Left kidney (tissue), 1 donor: ENCODE measurements at regions not wholly inside any gene's neighbourhood (a gene's known extent, or its start where the extent isn't known, plus 50 kb on each side); places are given as distances from the start of the nearest gene placed in this dataset.

Experiments used
- DNase-seq: peaks from one replicate; pipeline ENCODE4 v3.0.0-alpha.2; 2013

- no peak for DNase-seq
These were observed 455.7 kb upstream of the THBS1 start for GRCh38 chr15:39125226-39125625.

- DNase-seq, result no peak
These were observed 455.0 kb upstream of the THBS1 start for GRCh38 chr15:39125904-39126303.

- DNase-seq, result no peak
These were observed 453.6 kb upstream of the THBS1 start for GRCh38 chr15:39127151-39127790.

- DNase-seq, result no peak
These were observed 452.8 kb upstream of the THBS1 start for GRCh38 chr15:39127925-39128617.

GRCh38 chr15:39128746-39129145, 452.1 kb upstream of the THBS1 start:
- no peak for DNase-seq

GRCh38 chr15:39130556-39131379, 450.1 kb upstream of the THBS1 start:
- no peak for DNase-seq

GRCh38 chr15:39131609-39132008, 449.3 kb upstream of the THBS1 start:
- DNase-seq, result no peak

- DNase-seq, result no peak
These were observed 448.8 kb upstream of the THBS1 start for GRCh38 chr15:39132070-39132469.

GRCh38 chr15:39132954-39133600, 447.8 kb upstream of the THBS1 start:
- DNase-seq, result no peak

GRCh38 chr15:39134282-39134681, 446.6 kb upstream of the THBS1 start:
- no peak for DNase-seq

- DNase-seq, result no peak
These were observed 444.9 kb upstream of the THBS1 start for GRCh38 chr15:39135989-39136388.

GRCh38 chr15:39139431-39140059, 441.3 kb upstream of the THBS1 start:
- no peak for DNase-seq

GRCh38 chr15:39140060-39140604, 440.7 kb upstream of the THBS1 start:
- no peak for DNase-seq

GRCh38 chr15:39142500-39142899, 438.4 kb upstream of the THBS1 start:
- no peak for DNase-seq

- DNase-seq, result no peak
These were observed 437.4 kb upstream of the THBS1 start for GRCh38 chr15:39143479-39143878.

GRCh38 chr15:39144051-39144450, 436.8 kb upstream of the THBS1 start:
- no peak for DNase-seq

- no peak for DNase-seq
These were observed 436.0 kb upstream of the THBS1 start for GRCh38 chr15:39144613-39145499.

- DNase-seq, result no peak
These were observed 434.8 kb upstream of the THBS1 start for GRCh38 chr15:39145854-39146625.

- no peak for DNase-seq
These were observed 431.2 kb upstream of the THBS1 start for GRCh38 chr15:39149636-39150150.

- no peak for DNase-seq
These were observed 429.3 kb upstream of the THBS1 start for GRCh38 chr15:39151545-39151944.
